Naive thymus-derived CD8-positive, alpha-beta T cell (primary cell): ENCODE measurements at regions not wholly inside any gene's neighbourhood (a gene's known extent, or its start where the extent isn't known, plus 50 kb on each side); places are given as distances from the start of the nearest gene placed in this dataset.

Experiments
- ATAC-seq, 2 donors: fragments of 150-1000 bp; cut with Tn5 transposase in 1 of 2; sonication (Bioruptor Pico), chemical (Tn5 transposase) in 1 of 2; 1 replicate in 1 of 2; 2 replicates in 1 of 2; pipeline ENCODE4 v1.10.0; 2021; ENCODE audit warnings: mild to moderate bottlenecking in 2 of 2, moderate library complexity in 2 of 2
- POLR2A ChIA-PET: fragments of 350-600 bp; sonication (Branson Sonifier 250); formaldehyde crosslinking; loops from one replicate; lab custom pipeline; 2021; ENCODE audit warnings: antibody characterized with exemption; lab: Charles Lee
- DNase-seq, 10 donors: peaks; one replicate each; pipeline versions ENCODE4 v3.0.0 to v3.0.0-alpha.2; 2020 to 2022
- H3K27ac Mint-ChIP-seq, 10 donors: one replicate each; pipeline ENCODE4 v1.8.0; 2020 to 2022; ENCODE audit warnings: mild to moderate bottlenecking in 10 of 10, mixed read lengths in 10 of 10, moderate library complexity in 4 of 10, inconsistent platforms in 1 of 10
- H3K27me3 Mint-ChIP-seq, 5 donors: one replicate each; pipeline ENCODE4 v1.8.0; 2021 to 2022; ENCODE audit warnings: mixed read lengths in 5 of 5
- H3K36me3 Mint-ChIP-seq, 3 donors: one replicate each; pipeline ENCODE4 v1.8.0; 2020 to 2022; ENCODE audit warnings: mixed read lengths in 3 of 3, mild to moderate bottlenecking in 2 of 3, inconsistent platforms in 1 of 3
- H3K4me1 Mint-ChIP-seq, 4 donors: one replicate each; pipeline ENCODE4 v1.8.0; 2021 to 2022; ENCODE audit warnings: mixed read lengths in 4 of 4
- H3K4me3 Mint-ChIP-seq, 10 donors: one replicate each; pipeline ENCODE4 v1.8.0; 2020 to 2022; ENCODE audit warnings: mild to moderate bottlenecking in 10 of 10, mixed read lengths in 10 of 10, moderate library complexity in 6 of 10, inconsistent platforms in 1 of 10
- H3K9me3 Mint-ChIP-seq, 9 donors: one replicate each; pipeline ENCODE4 v1.8.0; 2020 to 2022; ENCODE audit warnings: mixed read lengths in 9 of 9, mild to moderate bottlenecking in 3 of 9, inconsistent platforms in 1 of 9, moderate library complexity in 1 of 9

GRCh38 chr3:42037318-42037945 lies 53.7 kb upstream of the TRAK1 start:
- POLR2A ChIA-PET, result no interaction called here
- no peaks in the 10 kb centered on the region for H3K9me3 Mint-ChIP-seq
- H3K4me3 Mint-ChIP-seq, result no peak overlapping the region
- ATAC-seq (no peak), DNase-seq (no peak)
- peak overlapping the region in 3 of 10 donors; percentile 9 to 47 (median 13) for H3K27ac Mint-ChIP-seq
- H3K4me1 Mint-ChIP-seq, result peaks cover 13 to 51% (median 25%) of the 10 kb centered on the region in 4 donors
- H3K36me3 Mint-ChIP-seq, result peaks cover 0 to 29% (median 0%) of the 10 kb centered on the region in 3 donors
- H3K27me3 Mint-ChIP-seq, result no peaks in the 10 kb centered on the region

DNA sequence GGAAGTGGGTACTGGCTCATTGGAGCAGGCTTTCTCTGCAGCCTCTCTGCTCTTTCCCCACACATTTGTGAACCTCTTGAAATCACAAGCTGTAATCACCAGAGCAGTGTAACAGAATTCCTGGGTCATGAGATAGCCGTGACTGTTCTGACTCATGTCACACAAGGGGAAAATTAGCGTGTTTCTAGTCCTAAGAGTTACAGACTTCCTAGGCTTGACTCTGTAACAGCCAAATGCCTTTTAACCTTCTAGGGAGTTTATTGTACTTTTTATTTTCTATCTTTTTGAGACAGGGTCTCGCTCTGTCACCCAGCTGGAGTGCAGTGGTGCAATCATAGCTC lies 54.7 kb upstream of the TRAK1 start:
- POLR2A ChIA-PET, result no interaction called here
- Mint-ChIP-seq H3K27ac (peak overlapping the region in 6 of 10 donors; percentile 13 to 68 (median 32)), H3K9me3 (no peaks in the 10 kb centered on the region), H3K27me3 (no peaks in the 10 kb centered on the region), H3K36me3 (peaks cover 0 to 29% (median 0%) of the 10 kb centered on the region in 3 donors), H3K4me1 (peaks cover 20 to 51% (median 26%) of the 10 kb centered on the region in 4 donors), H3K4me3 (no peak overlapping the region)
- DNase-seq (no peak), ATAC-seq (no peak)

GRCh38 chr3:42035816-42036482 lies 55.2 kb upstream of the TRAK1 start:
- Mint-ChIP-seq H3K9me3 (no peaks in the 10 kb centered on the region), H3K27ac (peak overlapping the region in 7 of 10 donors; percentile 30 to 68 (median 34)), H3K27me3 (no peaks in the 10 kb centered on the region), H3K4me3 (no peak overlapping the region), H3K36me3 (peaks cover 0 to 29% (median 0%) of the 10 kb centered on the region in 3 donors), H3K4me1 (peaks cover 20 to 51% (median 26%) of the 10 kb centered on the region in 4 donors)
- POLR2A ChIA-PET, result no interaction called here
- no peak for DNase-seq
- ATAC-seq, result no peak

DNA sequence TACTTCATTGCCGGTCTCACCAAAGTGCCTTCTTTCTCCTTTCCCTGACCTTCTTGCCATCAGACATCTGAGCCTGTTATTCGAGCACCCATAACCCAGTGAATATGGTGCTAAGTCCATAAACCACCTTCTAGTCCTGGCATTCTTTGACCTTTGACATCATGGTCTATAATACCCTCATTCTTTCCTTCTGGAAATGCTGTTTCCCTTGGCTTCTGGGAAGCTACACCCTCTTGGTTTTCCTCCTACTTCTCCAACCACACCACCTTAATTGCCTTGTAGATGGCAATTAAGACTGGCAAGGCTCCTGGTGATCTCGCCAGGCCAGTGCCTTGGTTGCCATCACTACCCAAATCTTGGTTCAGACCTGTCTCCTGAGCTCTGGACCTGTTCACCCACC lies 56.1 kb upstream of the TRAK1 start:
- peaks cover 20 to 49% (median 26%) of the 10 kb centered on the region in 4 donors for H3K4me1 Mint-ChIP-seq
- H3K27ac Mint-ChIP-seq, result peak overlapping the region in 5 of 10 donors; percentile 1 to 56 (median 7)
- H3K36me3 Mint-ChIP-seq, result peaks cover 0 to 29% (median 0%) of the 10 kb centered on the region in 3 donors
- no peak overlapping the region for H3K4me3 Mint-ChIP-seq
- ATAC-seq, result no peak
- DNase-seq, result no peak
- no peaks in the 10 kb centered on the region for H3K27me3 Mint-ChIP-seq
- POLR2A ChIA-PET, result no interaction called here
- no peaks in the 10 kb centered on the region for H3K9me3 Mint-ChIP-seq

DNA sequence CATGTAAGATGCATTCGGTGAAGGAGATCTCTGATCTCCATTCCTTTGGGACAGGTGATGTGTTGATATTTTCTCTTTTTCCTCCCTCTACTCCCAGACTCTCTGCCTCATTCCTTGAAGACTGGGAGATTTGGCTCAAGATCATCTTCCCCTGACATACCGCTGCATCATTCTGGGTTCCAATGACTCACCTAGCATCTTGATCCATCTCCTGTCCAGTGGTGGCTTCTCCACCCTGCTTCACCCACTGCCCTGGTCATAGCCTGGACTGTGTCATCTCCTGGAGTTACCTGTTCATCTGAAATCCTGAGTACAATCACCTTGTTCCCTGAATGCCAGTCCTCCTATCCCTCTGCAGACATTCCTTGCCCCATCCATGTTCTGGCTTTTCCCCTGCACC lies 57.4 kb upstream of the TRAK1 start:
- Mint-ChIP-seq H3K4me1 (peaks cover 24 to 53% (median 30%) of the 10 kb centered on the region in 4 donors), H3K4me3 (peak overlapping the region in 1 of 10 donors; percentile 1), H3K36me3 (peaks cover 0 to 26% (median 0%) of the 10 kb centered on the region in 3 donors), H3K27ac (peak overlapping the region in 2 of 10 donors; percentile 46 to 59), H3K27me3 (no peaks in the 10 kb centered on the region), H3K9me3 (no peaks in the 10 kb centered on the region)
- POLR2A ChIA-PET, result no interaction called here
- DNase-seq, result no peak
- ATAC-seq, result no peak

- ATAC-seq, result no peak
- Mint-ChIP-seq H3K27ac (peak overlapping the region in 4 of 10 donors; percentile 29 to 40 (median 34)), H3K9me3 (no peaks in the 10 kb centered on the region), H3K4me1 (peaks cover 26 to 57% (median 37%) of the 10 kb centered on the region in 4 donors), H3K27me3 (no peaks in the 10 kb centered on the region), H3K36me3 (peaks cover 0 to 26% (median 5%) of the 10 kb centered on the region in 3 donors), H3K4me3 (no peak overlapping the region)
- POLR2A ChIA-PET, result no interaction called here
- no peak for DNase-seq
These were observed 58.3 kb upstream of the TRAK1 start for GRCh38 chr3:42032693-42033349.

- POLR2A ChIA-PET, result no interaction called here
- DNase-seq (no peak), ATAC-seq (no peak)
- peaks cover 21 to 48% (median 34%) of the 10 kb centered on the region in 4 donors for H3K4me1 Mint-ChIP-seq
- H3K27me3 Mint-ChIP-seq, result no peaks in the 10 kb centered on the region
- no peaks in the 10 kb centered on the region for H3K9me3 Mint-ChIP-seq
- no peak overlapping the region for H3K4me3 Mint-ChIP-seq
- H3K36me3 Mint-ChIP-seq, result peaks cover 0 to 26% (median 5%) of the 10 kb centered on the region in 3 donors
- peak overlapping the region in 1 of 10 donors; percentile 54 for H3K27ac Mint-ChIP-seq
These were observed 59.2 kb upstream of the TRAK1 start for GRCh38 chr3:42031808-42032480.

DNA sequence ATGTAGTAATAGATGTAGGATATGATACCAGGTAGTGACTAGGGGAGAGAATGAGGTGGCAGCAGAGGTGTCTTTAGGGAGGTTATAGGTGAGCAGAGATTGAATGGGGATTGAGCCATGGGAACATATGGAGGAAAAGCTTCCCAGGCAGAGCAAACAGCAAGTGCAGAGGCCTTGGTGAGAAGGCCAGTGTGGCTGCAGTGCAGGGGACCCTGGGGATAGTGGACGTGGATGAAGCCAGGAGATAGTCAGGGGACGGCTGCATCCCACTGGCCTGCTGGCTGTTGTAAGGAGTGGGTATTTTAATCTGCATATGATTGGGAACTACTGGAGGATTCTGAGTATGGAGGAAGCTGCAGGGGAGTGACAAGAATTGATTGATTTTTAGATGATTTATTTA lies 62.7 kb upstream of the TRAK1 start:
- DNase-seq (no peak), ATAC-seq (no peak)
- no peaks in the 10 kb centered on the region for H3K27me3 Mint-ChIP-seq
- H3K9me3 Mint-ChIP-seq, result no peaks in the 10 kb centered on the region
- H3K36me3 Mint-ChIP-seq, result peaks cover 0 to 5% (median 2%) of the 10 kb centered on the region in 3 donors
- H3K27ac Mint-ChIP-seq, result peak overlapping the region in 3 of 10 donors; percentile 8 to 76 (median 45)
- peak overlapping the region in 1 of 10 donors; percentile 43 for H3K4me3 Mint-ChIP-seq
- peaks cover 31 to 56% (median 42%) of the 10 kb centered on the region in 4 donors for H3K4me1 Mint-ChIP-seq
- POLR2A ChIA-PET, result no interaction called here

DNA sequence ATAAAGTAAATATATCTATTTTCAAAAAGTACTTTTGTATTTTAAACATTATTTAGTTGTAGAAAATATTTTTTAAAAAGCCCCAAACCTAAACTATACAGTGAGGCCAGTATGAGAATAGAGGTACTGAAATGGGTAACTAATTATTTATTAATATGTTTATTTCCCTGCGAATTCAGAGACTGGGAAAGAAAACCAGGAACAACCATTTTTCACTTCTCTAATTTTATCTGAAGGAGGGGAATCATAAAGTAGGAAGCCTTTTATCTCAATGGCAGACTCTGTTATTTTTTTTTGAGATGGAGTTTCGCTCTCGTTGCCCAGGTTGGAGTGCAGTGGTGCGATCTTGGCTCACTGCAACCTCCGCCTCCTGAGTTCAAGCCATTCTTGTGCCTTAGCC lies 63.6 kb upstream of the TRAK1 start:
- DNase-seq (no peak), ATAC-seq (no peak)
- Mint-ChIP-seq H3K4me1 (peaks cover 33 to 64% (median 49%) of the 10 kb centered on the region in 4 donors), H3K36me3 (peaks cover 0 to 5% (median 0%) of the 10 kb centered on the region in 3 donors), H3K27me3 (no peaks in the 10 kb centered on the region), H3K27ac (peak overlapping the region in 1 of 10 donors; percentile 56), H3K4me3 (no peak overlapping the region), H3K9me3 (no peaks in the 10 kb centered on the region)
- POLR2A ChIA-PET, result no interaction called here

DNA sequence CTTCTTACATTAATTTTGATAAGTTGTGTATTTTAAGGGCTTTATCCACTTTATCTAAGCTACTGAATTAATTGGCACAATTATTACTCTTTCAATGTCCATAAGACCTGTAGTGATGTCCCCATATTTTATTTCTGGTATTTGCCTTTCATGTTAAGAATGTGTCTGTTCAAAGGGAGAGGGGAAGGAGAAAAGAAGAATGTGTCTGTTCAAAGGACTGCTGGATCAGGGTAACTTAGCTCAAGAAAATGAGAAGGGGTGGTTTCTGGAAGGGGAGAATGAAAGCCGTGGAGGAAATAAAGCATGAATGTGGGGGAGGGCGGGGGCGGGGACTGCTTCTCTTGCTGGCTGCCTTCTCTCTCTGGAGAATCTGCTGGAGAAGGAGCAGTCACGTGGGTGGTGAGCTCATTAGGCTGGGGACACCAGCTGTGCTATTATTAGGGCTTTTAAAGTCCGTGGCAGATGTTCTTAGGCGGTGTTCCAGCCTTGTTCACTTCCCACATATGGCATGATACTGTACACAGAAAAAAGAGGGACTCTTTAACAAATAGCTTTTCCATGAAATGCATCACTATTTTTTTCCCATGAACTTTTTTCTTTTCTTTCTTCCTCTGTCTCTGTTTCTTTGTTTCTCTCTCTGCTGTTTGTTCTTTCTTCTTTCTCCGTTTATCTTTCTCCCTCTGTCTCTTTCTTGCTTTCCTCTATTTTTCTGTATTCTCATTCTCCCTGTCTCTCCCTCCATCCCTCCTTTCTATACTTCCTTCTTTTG lies 63.7 kb upstream of the ULK4 start:
- no peaks in the 10 kb centered on the region for H3K9me3 Mint-ChIP-seq
- DNase-seq (peak in 1 of 10 donors; percentile 27), ATAC-seq (peak in 1 of 2 donors; percentile 35)
- H3K27ac Mint-ChIP-seq, result peak overlapping the region in 9 of 10 donors; percentile 2 to 80 (median 63)
- H3K4me1 Mint-ChIP-seq, result peaks cover 40 to 78% (median 55%) of the 10 kb centered on the region in 4 donors
- peak overlapping the region in 6 of 10 donors; percentile 6 to 57 (median 38) for H3K4me3 Mint-ChIP-seq
- H3K36me3 Mint-ChIP-seq, result peaks cover 0 to 5% (median 0%) of the 10 kb centered on the region in 3 donors
- H3K27me3 Mint-ChIP-seq, result no peaks in the 10 kb centered on the region
- POLR2A ChIA-PET, result no interaction called here

GRCh38 chr3:42024591-42025351 lies 62.9 kb upstream of the ULK4 start:
- Mint-ChIP-seq H3K27ac (peak overlapping the region in 6 of 10 donors; percentile 23 to 80 (median 42)), H3K4me1 (peaks cover 40 to 85% (median 60%) of the 10 kb centered on the region in 4 donors), H3K27me3 (no peaks in the 10 kb centered on the region), H3K4me3 (peak overlapping the region in 9 of 10 donors; percentile 1 to 49 (median 12)), H3K9me3 (no peaks in the 10 kb centered on the region), H3K36me3 (peaks cover 0 to 5% (median 0%) of the 10 kb centered on the region in 3 donors)
- DNase-seq (no peak), ATAC-seq (peak in 1 of 2 donors; percentile 39)
- POLR2A ChIA-PET, result interaction anchor here (1.3 kb wide), 1 partner anchor 10 kb away, joined by 4 read pairs; no protein-coding TSS in a partner anchor
